ENCODE measurements at regions not wholly inside any gene's neighbourhood (a gene's known extent, or its start where the extent isn't known, plus 50 kb on each side); places are given as distances from the start of the nearest gene placed in this dataset.

DNA sequence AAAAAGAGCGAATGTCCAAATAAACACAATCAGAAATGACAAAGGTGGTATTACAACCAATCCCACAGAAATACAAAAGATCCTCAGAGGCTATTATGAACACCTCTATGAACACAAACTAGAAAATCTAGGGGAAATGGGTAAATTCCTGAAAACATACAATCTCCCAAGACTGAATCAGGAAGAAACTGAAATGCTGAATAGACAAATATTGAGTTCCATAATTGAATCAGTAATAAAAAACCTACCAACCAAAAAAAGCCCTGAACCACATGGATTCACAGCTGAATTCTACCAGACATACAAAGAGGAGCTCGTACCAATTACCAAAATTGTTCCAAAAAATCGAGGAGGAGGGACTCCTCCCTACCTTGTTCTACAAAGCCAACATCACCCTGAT, 56.1 kb upstream of the ZNF800 start:
- DNase-seq (ENCODE audit: extremely low read depth in 1 of 11, low read depth in 9 of 11, low spot score in 4 of 11): no peak

DNA sequence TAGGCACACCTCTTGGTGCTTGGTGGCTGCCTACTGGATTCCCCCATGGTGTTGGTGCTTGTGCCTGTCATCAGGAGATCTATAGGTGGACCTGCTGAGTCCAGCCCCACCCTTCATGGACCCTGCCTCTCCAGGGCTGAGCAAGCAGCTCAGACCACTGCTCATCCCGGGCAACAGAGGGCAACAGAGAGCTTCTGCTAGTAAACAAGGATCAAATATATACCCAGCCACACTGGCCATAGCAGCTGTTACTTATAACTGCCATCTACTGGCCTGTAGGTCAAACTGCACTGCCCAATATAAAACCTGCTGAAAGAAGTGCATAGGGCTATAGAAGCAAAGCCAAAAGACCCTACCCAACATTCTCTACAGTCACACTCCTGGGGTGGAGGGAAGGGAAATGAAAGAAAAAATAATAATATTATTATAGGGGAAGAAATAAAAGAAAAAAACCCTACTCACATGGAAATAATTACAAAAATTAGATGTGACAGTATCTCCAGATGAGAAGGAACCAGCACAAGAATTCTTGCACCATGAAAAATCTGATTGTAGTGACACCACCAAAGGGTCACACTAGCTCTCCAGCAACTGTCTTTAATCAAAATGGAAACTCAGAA, 54.9 kb upstream of the ZNF800 start:
- no peak for DNase-seq (ENCODE audit: extremely low read depth in 1 of 11, low read depth in 9 of 11, low spot score in 4 of 11)

DNA sequence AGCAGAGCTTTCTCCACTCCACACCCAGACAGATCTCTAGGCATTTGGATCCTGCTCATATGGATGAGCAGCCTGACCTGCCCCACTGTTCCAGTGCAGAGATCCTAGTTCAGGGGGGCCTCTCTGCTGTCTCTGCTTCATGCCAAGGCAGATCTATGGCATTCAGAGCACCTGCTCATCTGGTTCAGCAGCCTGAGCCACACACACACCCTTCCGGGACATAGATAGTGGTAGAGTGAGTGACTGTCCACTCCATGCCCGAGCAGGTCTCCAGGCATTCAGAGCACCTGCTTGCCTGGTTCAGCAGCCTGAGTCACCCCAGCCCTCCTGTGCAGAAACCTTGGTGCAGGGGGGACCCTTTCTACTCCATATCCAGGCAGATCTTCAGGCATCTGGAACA, 54.3 kb upstream of the ZNF800 start:
- DNase-seq (ENCODE audit: extremely low read depth in 1 of 11, low read depth in 9 of 11, low spot score in 4 of 11): no peak

Data from renal cortex interstitium (tissue), 11 donors.